GM19035 (cell line): ENCODE measurements at regions not wholly inside any gene's neighbourhood (a gene's known extent, or its start where the extent isn't known, plus 50 kb on each side); places are given as distances from the start of the nearest gene placed in this dataset.
"Not testable (repeated sequence)": the region's sequence is repeated elsewhere in the genome, so short reads cannot be mapped to it uniquely, and the experiment has no call there.

Experiments
- ATAC-seq: cut with Tn5 transposase; IDR thresholded peaks from one replicate; pipeline ENCODE4 v1.9.1; 2021; ENCODE audit not compliant: unreplicated experiment

GRCh38 chr12:17361224-17361623, 728.8 kb downstream of the RERGL start:
- no peak for ATAC-seq

GRCh38 chr12:17358835-17359234, 731.2 kb downstream of the RERGL start:
- no peak for ATAC-seq

- no peak for ATAC-seq
Measured at GRCh38 chr12:17357396-17357795, 732.6 kb downstream of the RERGL start.

GRCh38 chr12:17352164-17352563, 737.8 kb downstream of the RERGL start:
- no peak for ATAC-seq

- no peak for ATAC-seq
Measured at GRCh38 chr12:17348311-17348710, 741.7 kb downstream of the RERGL start.

GRCh38 chr12:17344649-17345048, 738.7 kb upstream of the LMO3 start:
- no peak for ATAC-seq

- ATAC-seq: no peak
Measured at GRCh38 chr12:17342381-17342961, 736.5 kb upstream of the LMO3 start.

- no peak for ATAC-seq
Measured at GRCh38 chr12:17335487-17335886, 729.5 kb upstream of the LMO3 start.

GRCh38 chr12:17334784-17335183, 728.8 kb upstream of the LMO3 start:
- no peak for ATAC-seq

- no peak for ATAC-seq
Measured at GRCh38 chr12:17333287-17333686, 727.3 kb upstream of the LMO3 start.

- ATAC-seq: no peak
Measured at GRCh38 chr12:17326649-17327048, 720.7 kb upstream of the LMO3 start.

GRCh38 chr12:17322090-17322489, 716.1 kb upstream of the LMO3 start:
- ATAC-seq: no peak

GRCh38 chr12:17304503-17305347, 698.8 kb upstream of the LMO3 start:
- ATAC-seq: no peak

GRCh38 chr12:17302001-17302400, 696.0 kb upstream of the LMO3 start:
- ATAC-seq: no peak

GRCh38 chr12:17301544-17301943, 695.6 kb upstream of the LMO3 start:
- ATAC-seq: no peak

GRCh38 chr12:17296882-17297281, 690.9 kb upstream of the LMO3 start:
- ATAC-seq: no peak

- ATAC-seq: no peak
Measured at GRCh38 chr12:17286874-17287273, 680.9 kb upstream of the LMO3 start.

GRCh38 chr12:17284873-17285272, 678.9 kb upstream of the LMO3 start:
- no peak for ATAC-seq

- no peak for ATAC-seq
Measured at GRCh38 chr12:17283563-17283962, 677.6 kb upstream of the LMO3 start.

- not testable (repeated sequence) for ATAC-seq
Measured at GRCh38 chr12:17282169-17282568, 676.2 kb upstream of the LMO3 start.

GRCh38 chr12:17278946-17279345, 673.0 kb upstream of the LMO3 start:
- ATAC-seq: no peak

GRCh38 chr12:17276196-17276595, 670.2 kb upstream of the LMO3 start:
- ATAC-seq: no peak

- ATAC-seq: no peak
Measured at GRCh38 chr12:17266856-17267255, 660.9 kb upstream of the LMO3 start.
